GM06990 (cell line): ENCODE measurements at regions not wholly inside any gene's neighbourhood (a gene's known extent, or its start where the extent isn't known, plus 50 kb on each side); places are given as distances from the start of the nearest gene placed in this dataset.

ENCODE experiments used
- DNase-seq: peaks from one replicate; pipeline ENCODE4 v3.0.0-alpha.2; 2011; ENCODE audit not compliant: insufficient read length; ENCODE audit errors: extremely low read depth
- H3K27me3 ChIP-seq: replicated peaks from 2 replicates; pipeline ENCODE4 v1.6.0; 2011; ENCODE audit warnings: low read length; ENCODE audit not compliant: control insufficient read depth, insufficient read depth
- H3K36me3 ChIP-seq: 2 replicates; pipeline ENCODE4 v1.5.1; 2011; ENCODE audit warnings: low read length; ENCODE audit not compliant: control insufficient read depth, insufficient read depth
- H3K4me3 ChIP-seq: replicated peaks from 2 replicates; pipeline ENCODE4 v1.5.1; 2011; ENCODE audit warnings: low read depth, mild to moderate bottlenecking, control low read depth, low read length
- TF ChIP-seq, protein P1 (sequence below): IDR thresholded peaks from 2 replicates; pipeline ENCODE4 v1.5.1; 2011; ENCODE audit warnings: low read length, control low read depth, mild to moderate bottlenecking, inconsistent platforms; ENCODE audit not compliant: insufficient read depth, poor library complexity, severe bottlenecking

GRCh38 chr10:9501944-9502343 lies 1447.5 kb downstream of the GATA3 start:
- Histone ChIP-seq H3K4me3 (no peak overlapping the region), H3K36me3 (no peaks in the 10 kb centered on the region), H3K27me3 (no peaks in the 10 kb centered on the region)
- DNase-seq: no peak
- TF ChIP-seq, protein P1, sequence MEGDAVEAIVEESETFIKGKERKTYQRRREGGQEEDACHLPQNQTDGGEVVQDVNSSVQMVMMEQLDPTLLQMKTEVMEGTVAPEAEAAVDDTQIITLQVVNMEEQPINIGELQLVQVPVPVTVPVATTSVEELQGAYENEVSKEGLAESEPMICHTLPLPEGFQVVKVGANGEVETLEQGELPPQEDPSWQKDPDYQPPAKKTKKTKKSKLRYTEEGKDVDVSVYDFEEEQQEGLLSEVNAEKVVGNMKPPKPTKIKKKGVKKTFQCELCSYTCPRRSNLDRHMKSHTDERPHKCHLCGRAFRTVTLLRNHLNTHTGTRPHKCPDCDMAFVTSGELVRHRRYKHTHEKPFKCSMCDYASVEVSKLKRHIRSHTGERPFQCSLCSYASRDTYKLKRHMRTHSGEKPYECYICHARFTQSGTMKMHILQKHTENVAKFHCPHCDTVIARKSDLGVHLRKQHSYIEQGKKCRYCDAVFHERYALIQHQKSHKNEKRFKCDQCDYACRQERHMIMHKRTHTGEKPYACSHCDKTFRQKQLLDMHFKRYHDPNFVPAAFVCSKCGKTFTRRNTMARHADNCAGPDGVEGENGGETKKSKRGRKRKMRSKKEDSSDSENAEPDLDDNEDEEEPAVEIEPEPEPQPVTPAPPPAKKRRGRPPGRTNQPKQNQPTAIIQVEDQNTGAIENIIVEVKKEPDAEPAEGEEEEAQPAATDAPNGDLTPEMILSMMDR: no peak

DNA sequence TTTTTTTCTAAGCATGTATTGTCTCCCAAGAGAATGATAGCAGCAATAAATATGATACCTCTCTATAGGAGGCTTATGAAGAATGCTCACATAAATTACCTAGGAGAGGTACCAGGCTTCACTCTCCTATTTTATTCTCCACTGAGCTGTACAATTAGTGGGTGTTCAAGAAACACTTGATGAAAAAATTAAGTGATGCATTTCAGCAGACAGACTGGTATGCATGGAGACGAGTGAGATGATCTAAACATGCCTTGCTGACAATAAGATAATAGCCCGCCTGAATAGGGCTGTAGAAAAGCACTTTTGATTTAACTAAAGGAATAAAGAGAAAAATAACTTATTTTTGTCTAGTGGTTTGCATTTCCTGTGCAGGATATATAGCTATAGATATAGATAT lies 1449.7 kb downstream of the GATA3 start:
- Histone ChIP-seq H3K36me3 (no peaks in the 10 kb centered on the region), H3K4me3 (no peak overlapping the region), H3K27me3 (no peaks in the 10 kb centered on the region)
- TF ChIP-seq, protein P1: no peak
- DNase-seq: no peak

- TF ChIP-seq, protein P1: no peak
- H3K36me3 ChIP-seq: no peaks in the 10 kb centered on the region
- no peaks in the 10 kb centered on the region for H3K27me3 ChIP-seq
- DNase-seq: no peak
- H3K4me3 ChIP-seq: no peak overlapping the region
These were observed 1451.1 kb downstream of the GATA3 start for GRCh38 chr10:9505546-9505945.

- Histone ChIP-seq H3K27me3 (no peaks in the 10 kb centered on the region), H3K36me3 (no peaks in the 10 kb centered on the region), H3K4me3 (no peak overlapping the region)
- DNase-seq: no peak
- TF ChIP-seq, protein P1: no peak
These were observed 1454.1 kb downstream of the GATA3 start for GRCh38 chr10:9508606-9509005.

GRCh38 chr10:9510626-9511025 lies 1456.1 kb downstream of the GATA3 start:
- DNase-seq: no peak
- TF ChIP-seq, protein P1: no peak
- H3K36me3 ChIP-seq: no peaks in the 10 kb centered on the region
- H3K27me3 ChIP-seq: no peaks in the 10 kb centered on the region
- no peak overlapping the region for H3K4me3 ChIP-seq

DNA sequence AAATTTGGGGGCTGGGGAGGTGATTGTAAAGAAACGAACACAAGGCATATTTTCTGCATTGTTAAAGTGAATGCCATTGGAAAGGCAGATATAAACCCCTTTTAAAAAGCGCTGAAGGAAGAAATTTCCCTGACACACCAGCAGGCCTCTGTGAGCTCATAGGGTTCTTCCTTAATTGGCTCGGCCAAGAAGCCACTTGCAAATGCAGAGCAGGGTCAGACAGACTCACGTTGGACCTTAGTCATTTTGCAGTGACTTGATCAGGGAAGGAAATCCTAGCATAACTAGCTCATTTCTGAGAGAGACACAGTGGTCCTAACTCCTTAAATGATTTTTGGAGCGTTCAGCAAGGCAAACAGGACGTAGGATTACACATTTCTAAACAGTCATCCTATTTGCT lies 1461.4 kb downstream of the GATA3 start:
- no peak for DNase-seq
- H3K36me3 ChIP-seq: no peaks in the 10 kb centered on the region
- TF ChIP-seq, protein P1: no peak
- H3K4me3 ChIP-seq: no peak overlapping the region
- H3K27me3 ChIP-seq: no peaks in the 10 kb centered on the region
